ENCODE measurements at regions not wholly inside any gene's neighbourhood (a gene's known extent, or its start where the extent isn't known, plus 50 kb on each side); places are given as distances from the start of the nearest gene placed in this dataset.

- Histone ChIP-seq H3K36me3 (no peaks in the 10 kb centered on the region), H3K27ac (no peak overlapping the region), H3K9me3 (no peaks in the 10 kb centered on the region), H3K4me1 (no peaks in the 10 kb centered on the region), H3K27me3 (no peaks in the 10 kb centered on the region), H3K4me3 (no peak overlapping the region)
- intact Hi-C loops (cut with DNase I; ENCODE audit: low total_unique reads): no loop called here
- DNase-seq: no peak
- no peak for TF ChIP-seq POLR2A (IDR thresholded peaks at IDR 0.05)
- no peak for TF ChIP-seq CTCF (IDR thresholded peaks at IDR 0.05)
These were observed 480.4 kb upstream of the TUSC1 start for GRCh38 chr9:26158631-26159150.

- Histone ChIP-seq H3K27ac (no peak overlapping the region), H3K4me3 (no peak overlapping the region), H3K4me1 (no peaks in the 10 kb centered on the region), H3K9me3 (no peaks in the 10 kb centered on the region), H3K36me3 (no peaks in the 10 kb centered on the region), H3K27me3 (no peaks in the 10 kb centered on the region)
- intact Hi-C loops (cut with DNase I; ENCODE audit: low total_unique reads): no loop called here
- no peak for TF ChIP-seq POLR2A (IDR thresholded peaks at IDR 0.05)
- no peak for TF ChIP-seq CTCF (IDR thresholded peaks at IDR 0.05)
- no peak for DNase-seq
These were observed 479.2 kb upstream of the TUSC1 start for GRCh38 chr9:26157411-26157810.

- Histone ChIP-seq H3K27me3 (no peaks in the 10 kb centered on the region), H3K27ac (no peak overlapping the region), H3K4me3 (no peak overlapping the region), H3K9me3 (no peaks in the 10 kb centered on the region), H3K4me1 (no peaks in the 10 kb centered on the region), H3K36me3 (no peaks in the 10 kb centered on the region)
- intact Hi-C loops (cut with DNase I; ENCODE audit: low total_unique reads): no loop called here
- TF ChIP-seq POLR2A (IDR thresholded peaks at IDR 0.05) (no peak), CTCF (IDR thresholded peaks at IDR 0.05) (no peak)
- DNase-seq: no peak
These were observed 474.1 kb upstream of the TUSC1 start for GRCh38 chr9:26152350-26152749.

GRCh38 chr9:26148128-26148527 is 469.9 kb upstream of the TUSC1 start:
- H3K27me3 ChIP-seq: no peaks in the 10 kb centered on the region
- H3K4me3 ChIP-seq: no peak overlapping the region
- no peaks in the 10 kb centered on the region for H3K9me3 ChIP-seq
- intact Hi-C loops (cut with DNase I; ENCODE audit: low total_unique reads): no loop called here
- TF ChIP-seq CTCF (IDR thresholded peaks at IDR 0.05): no peak
- TF ChIP-seq POLR2A (IDR thresholded peaks at IDR 0.05): no peak
- H3K27ac ChIP-seq: no peak overlapping the region
- H3K4me1 ChIP-seq: no peaks in the 10 kb centered on the region
- DNase-seq: no peak
- no peaks in the 10 kb centered on the region for H3K36me3 ChIP-seq

GRCh38 chr9:26145938-26146337 is 467.7 kb upstream of the TUSC1 start:
- H3K4me1 ChIP-seq: no peaks in the 10 kb centered on the region
- no peak for DNase-seq
- no peak overlapping the region for H3K27ac ChIP-seq
- no peaks in the 10 kb centered on the region for H3K27me3 ChIP-seq
- no peak overlapping the region for H3K4me3 ChIP-seq
- no peak for TF ChIP-seq POLR2A (IDR thresholded peaks at IDR 0.05)
- H3K36me3 ChIP-seq: no peaks in the 10 kb centered on the region
- no peaks in the 10 kb centered on the region for H3K9me3 ChIP-seq
- intact Hi-C loops (cut with DNase I; ENCODE audit: low total_unique reads): no loop called here

- Histone ChIP-seq H3K27ac (no peak overlapping the region), H3K27me3 (no peaks in the 10 kb centered on the region), H3K36me3 (no peaks in the 10 kb centered on the region), H3K4me1 (no peaks in the 10 kb centered on the region), H3K9me3 (no peaks in the 10 kb centered on the region), H3K4me3 (no peak overlapping the region)
- DNase-seq: no peak
- TF ChIP-seq POLR2A (IDR thresholded peaks at IDR 0.05) (no peak), CTCF (IDR thresholded peaks at IDR 0.05) (no peak)
- intact Hi-C loops (cut with DNase I; ENCODE audit: low total_unique reads): no loop called here
These were observed 464.4 kb upstream of the TUSC1 start for GRCh38 chr9:26142631-26143030.
